VCaP (cell line): ENCODE measurements at regions not wholly inside any gene's neighbourhood (a gene's known extent, or its start where the extent isn't known, plus 50 kb on each side); places are given as distances from the start of the nearest gene placed in this dataset.

ENCODE experiments used
- H3K27ac ChIP-seq: fragments of 450-650 bp; 2 replicates; pipeline ENCODE4 v1.5.1; 2017
- CTCF ChIP-seq: fragments of 450-650 bp; conservative IDR thresholded peaks from 2 replicates; pipeline ENCODE4 v1.5.1; 2017; ENCODE audit warnings: mild to moderate bottlenecking, moderate library complexity

- H3K27ac ChIP-seq, result peak overlapping the region; percentile 57
- no peak for TF ChIP-seq CTCF
Measured at GRCh38 chr3:144073698-144074097, 102.1 kb downstream of the DIPK2A start.

- H3K27ac ChIP-seq, result no peak overlapping the region
- TF ChIP-seq CTCF, result no peak
Measured at GRCh38 chr3:144079634-144080033, 108.0 kb downstream of the DIPK2A start.

- H3K27ac ChIP-seq, result no peak overlapping the region
- no peak for TF ChIP-seq CTCF
Measured at GRCh38 chr3:144084929-144085328, 113.3 kb downstream of the DIPK2A start.

- H3K27ac ChIP-seq, result no peak overlapping the region
- TF ChIP-seq CTCF, result no peak
Measured at GRCh38 chr3:144085964-144086363, 114.3 kb downstream of the DIPK2A start.

GRCh38 chr3:144096016-144096415 lies 124.4 kb downstream of the DIPK2A start:
- no peak overlapping the region for H3K27ac ChIP-seq
- no peak for TF ChIP-seq CTCF

- no peak for TF ChIP-seq CTCF
- peak overlapping the region; percentile 41 for H3K27ac ChIP-seq
Measured at GRCh38 chr3:144097163-144097562, 125.5 kb downstream of the DIPK2A start.

- no peak overlapping the region for H3K27ac ChIP-seq
- TF ChIP-seq CTCF, result no peak
Measured at GRCh38 chr3:144098691-144099090, 127.1 kb downstream of the DIPK2A start.

GRCh38 chr3:144102421-144102820 lies 130.8 kb downstream of the DIPK2A start:
- no peak for TF ChIP-seq CTCF
- H3K27ac ChIP-seq, result no peak overlapping the region
